ENCODE measurements at regions not wholly inside any gene's neighbourhood (a gene's known extent, or its start where the extent isn't known, plus 50 kb on each side); places are given as distances from the start of the nearest gene placed in this dataset.

DNA sequence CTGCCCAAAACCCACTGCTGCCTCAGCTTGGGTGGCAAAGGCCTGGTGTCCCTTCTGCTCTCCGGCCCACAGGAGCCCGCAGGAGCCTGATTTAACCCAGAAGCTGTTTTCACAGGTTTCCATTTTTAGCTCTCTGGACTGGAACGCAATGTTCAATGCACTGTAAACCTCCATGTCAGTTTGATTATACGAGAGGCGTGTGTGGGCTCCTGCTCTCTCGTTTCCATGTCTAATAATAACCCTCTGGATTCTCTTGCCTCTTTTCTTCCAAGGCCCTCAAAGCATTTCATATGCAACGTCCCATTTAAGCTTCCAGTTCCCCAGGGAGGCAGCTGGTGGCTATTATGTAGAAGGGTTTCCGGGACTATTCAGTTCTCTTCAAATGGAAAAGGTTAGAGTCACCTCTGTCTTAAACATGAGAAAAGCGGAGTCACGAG, 161.1 kb downstream of the SUDS3 start:
- ATAC-seq (ENCODE audit: insufficient read depth, low FRiP score): no peak
- 71 to 72% methylated on average over 10 of the region's 10 CpGs for WGBS, 2 donors

DNA sequence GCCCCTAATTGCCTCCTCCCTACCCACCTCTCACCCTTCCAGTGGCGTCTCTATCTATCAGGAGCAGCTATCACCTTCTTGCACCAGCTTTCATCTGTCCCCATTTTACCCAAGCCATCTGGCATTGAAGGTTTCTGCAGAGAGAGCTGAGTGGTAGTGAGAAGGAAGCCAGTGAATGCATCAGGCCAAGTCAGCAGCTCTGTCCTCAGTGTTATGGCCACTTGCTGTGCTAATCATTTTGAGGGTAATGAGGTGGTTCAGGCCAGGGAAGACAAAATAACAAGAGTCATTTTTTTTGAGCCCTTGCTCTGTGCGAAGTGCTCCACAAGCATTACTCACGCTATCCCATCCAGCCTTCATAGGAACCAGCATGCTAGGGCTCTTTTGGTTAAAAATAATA, 164.7 kb downstream of the SUDS3 start:
- Histone ChIP-seq H3K4me1 (ENCODE audit: control insufficient read depth in 5 of 5, insufficient read depth in 5 of 5, low read length in 5 of 5) (peaks cover 0 to 2% (median 0%) of the 10 kb centered on the region in 5 donors), H3K27ac (ENCODE audit: low read depth in 1 of 2, low read length in 1 of 2) (no peak overlapping the region), H3K4me3 (no peak overlapping the region), H3K9me3 (ENCODE audit: control insufficient read depth in 4 of 4, insufficient read depth in 3 of 4, low read length in 3 of 4) (peaks cover 0 to 2% (median 0%) of the 10 kb centered on the region in 4 donors), H3K27me3 (ENCODE audit: control insufficient read depth in 3 of 3, insufficient read depth in 3 of 3, low read length in 2 of 3) (no peaks in the 10 kb centered on the region), H3K9ac (ENCODE audit: insufficient read depth in 1 of 2, low read length in 2 of 2) (no peak overlapping the region), H3K36me3 (ENCODE audit: control insufficient read depth in 4 of 4, insufficient read depth in 4 of 4, low read length in 4 of 4) (no peaks in the 10 kb centered on the region)
- DNase-seq (no peak), ATAC-seq (ENCODE audit: insufficient read depth, low FRiP score) (no peak)
- TF ChIP-seq, protein P1, sequence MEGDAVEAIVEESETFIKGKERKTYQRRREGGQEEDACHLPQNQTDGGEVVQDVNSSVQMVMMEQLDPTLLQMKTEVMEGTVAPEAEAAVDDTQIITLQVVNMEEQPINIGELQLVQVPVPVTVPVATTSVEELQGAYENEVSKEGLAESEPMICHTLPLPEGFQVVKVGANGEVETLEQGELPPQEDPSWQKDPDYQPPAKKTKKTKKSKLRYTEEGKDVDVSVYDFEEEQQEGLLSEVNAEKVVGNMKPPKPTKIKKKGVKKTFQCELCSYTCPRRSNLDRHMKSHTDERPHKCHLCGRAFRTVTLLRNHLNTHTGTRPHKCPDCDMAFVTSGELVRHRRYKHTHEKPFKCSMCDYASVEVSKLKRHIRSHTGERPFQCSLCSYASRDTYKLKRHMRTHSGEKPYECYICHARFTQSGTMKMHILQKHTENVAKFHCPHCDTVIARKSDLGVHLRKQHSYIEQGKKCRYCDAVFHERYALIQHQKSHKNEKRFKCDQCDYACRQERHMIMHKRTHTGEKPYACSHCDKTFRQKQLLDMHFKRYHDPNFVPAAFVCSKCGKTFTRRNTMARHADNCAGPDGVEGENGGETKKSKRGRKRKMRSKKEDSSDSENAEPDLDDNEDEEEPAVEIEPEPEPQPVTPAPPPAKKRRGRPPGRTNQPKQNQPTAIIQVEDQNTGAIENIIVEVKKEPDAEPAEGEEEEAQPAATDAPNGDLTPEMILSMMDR (IDR thresholded peaks at IDR 0.05; ENCODE audit: control extremely low read depth, extremely low read depth): no peak
- WGBS, 2 donors: 77 to 79% methylated on average over 3 of the region's 3 CpGs

More for the DNA sequence above, 161.1 kb downstream of the SUDS3 start:
- TF ChIP-seq, protein P1 (IDR thresholded peaks at IDR 0.05; ENCODE audit: control extremely low read depth, extremely low read depth): no peak
- peak overlapping the region in 1 of 2 donors; percentile 95 for H3K27ac ChIP-seq (ENCODE audit: low read depth in 1 of 2, low read length in 1 of 2)
- peaks cover 0 to 2% (median 0%) of the 10 kb centered on the region in 4 donors for H3K9me3 ChIP-seq (ENCODE audit: control insufficient read depth in 4 of 4, insufficient read depth in 3 of 4, low read length in 3 of 4)
- no peaks in the 10 kb centered on the region for H3K27me3 ChIP-seq (ENCODE audit: control insufficient read depth in 3 of 3, insufficient read depth in 3 of 3, low read length in 2 of 3)
- peak in 1 of 3 donors; percentile 1 for DNase-seq
- H3K4me3 ChIP-seq: no peak overlapping the region
- no peak overlapping the region for H3K9ac ChIP-seq (ENCODE audit: insufficient read depth in 1 of 2, low read length in 2 of 2)
- no peaks in the 10 kb centered on the region for H3K36me3 ChIP-seq (ENCODE audit: control insufficient read depth in 4 of 4, insufficient read depth in 4 of 4, low read length in 4 of 4)
- peaks cover 0 to 2% (median 0%) of the 10 kb centered on the region in 5 donors for H3K4me1 ChIP-seq (ENCODE audit: control insufficient read depth in 5 of 5, insufficient read depth in 5 of 5, low read length in 5 of 5)

DNA sequence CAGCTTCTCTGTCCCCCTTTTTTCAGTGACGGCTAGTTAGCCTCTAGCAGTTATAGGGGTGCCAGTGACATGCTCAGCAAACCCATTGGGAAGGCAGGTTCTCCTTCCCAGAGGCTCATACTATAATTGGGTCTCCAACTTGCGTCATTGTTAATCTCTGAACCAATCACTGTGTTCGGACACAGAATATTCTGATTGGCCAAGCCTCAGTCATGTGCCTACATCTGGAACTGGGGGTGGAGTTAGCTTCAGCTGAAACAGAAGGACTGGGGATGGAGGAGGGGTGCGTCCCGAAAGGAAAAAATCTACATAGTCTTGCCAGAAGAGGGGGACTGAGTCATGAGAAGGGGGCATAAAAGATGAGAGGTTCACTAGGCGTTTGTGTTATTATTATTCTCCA, 165.6 kb downstream of the SUDS3 start:
- Histone ChIP-seq H3K36me3 (ENCODE audit: control insufficient read depth in 4 of 4, insufficient read depth in 4 of 4, low read length in 4 of 4) (no peaks in the 10 kb centered on the region), H3K9ac (ENCODE audit: insufficient read depth in 1 of 2, low read length in 2 of 2) (no peak overlapping the region), H3K4me1 (ENCODE audit: control insufficient read depth in 5 of 5, insufficient read depth in 5 of 5, low read length in 5 of 5) (peaks cover 0 to 2% (median 0%) of the 10 kb centered on the region in 5 donors), H3K4me3 (no peak overlapping the region), H3K9me3 (ENCODE audit: control insufficient read depth in 4 of 4, insufficient read depth in 3 of 4, low read length in 3 of 4) (no peaks in the 10 kb centered on the region), H3K27ac (ENCODE audit: low read depth in 1 of 2, low read length in 1 of 2) (no peak overlapping the region), H3K27me3 (ENCODE audit: control insufficient read depth in 3 of 3, insufficient read depth in 3 of 3, low read length in 2 of 3) (no peaks in the 10 kb centered on the region)
- DNase-seq (no peak), ATAC-seq (ENCODE audit: insufficient read depth, low FRiP score) (no peak)
- WGBS, 2 donors: 87 to 94% methylated on average over 6 of the region's 6 CpGs
- TF ChIP-seq, protein P1 (IDR thresholded peaks at IDR 0.05; ENCODE audit: control extremely low read depth, extremely low read depth): no peak

DNA sequence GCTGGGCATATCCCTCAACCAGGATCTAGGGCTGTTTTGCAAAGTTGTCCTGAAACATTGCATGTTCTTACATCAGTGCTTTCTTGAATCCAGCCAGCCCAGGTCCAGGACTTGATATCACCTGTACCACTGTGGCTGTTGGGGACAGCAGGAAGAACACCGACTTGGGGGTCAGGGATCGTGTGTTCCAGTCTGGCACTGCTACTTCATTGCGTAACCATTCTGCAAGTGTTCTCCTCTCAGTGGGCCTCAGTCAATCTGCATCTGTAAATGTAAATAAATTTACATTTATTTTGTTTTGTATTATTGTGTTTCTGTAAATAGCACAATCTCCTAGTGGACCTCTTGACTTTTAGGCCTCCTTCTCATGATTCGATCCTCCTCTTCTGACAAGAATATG, 167.3 kb downstream of the SUDS3 start:
- H3K27me3 ChIP-seq (ENCODE audit: control insufficient read depth in 3 of 3, insufficient read depth in 3 of 3, low read length in 2 of 3): no peaks in the 10 kb centered on the region
- H3K4me3 ChIP-seq: no peak overlapping the region
- DNase-seq: no peak
- H3K36me3 ChIP-seq (ENCODE audit: control insufficient read depth in 4 of 4, insufficient read depth in 4 of 4, low read length in 4 of 4): no peaks in the 10 kb centered on the region
- no peak for ATAC-seq (ENCODE audit: insufficient read depth, low FRiP score)
- 82 to 85% methylated on average over 4 of the region's 4 CpGs for WGBS, 2 donors
- no peaks in the 10 kb centered on the region for H3K4me1 ChIP-seq (ENCODE audit: control insufficient read depth in 5 of 5, insufficient read depth in 5 of 5, low read length in 5 of 5)
- H3K9me3 ChIP-seq (ENCODE audit: control insufficient read depth in 4 of 4, insufficient read depth in 3 of 4, low read length in 3 of 4): peaks cover 0 to 3% (median 0%) of the 10 kb centered on the region in 4 donors
- no peak overlapping the region for H3K9ac ChIP-seq (ENCODE audit: insufficient read depth in 1 of 2, low read length in 2 of 2)
- no peak overlapping the region for H3K27ac ChIP-seq (ENCODE audit: low read depth in 1 of 2, low read length in 1 of 2)
- TF ChIP-seq, protein P1 (IDR thresholded peaks at IDR 0.05; ENCODE audit: control extremely low read depth, extremely low read depth): no peak

All from lung (tissue), 11 donors.